Naive B cell (primary cell): ENCODE measurements at regions not wholly inside any gene's neighbourhood (a gene's known extent, or its start where the extent isn't known, plus 50 kb on each side); places are given as distances from the start of the nearest gene placed in this dataset.

Source experiments
- ATAC-seq, 2 donors: fragments of 150-1000 bp; cut with Tn5 transposase; 2 replicates each; pipeline ENCODE4 v1.10.0; 2021; ENCODE audit warnings: low read depth in 2 of 2, mild to moderate bottlenecking in 2 of 2, moderate library complexity in 2 of 2
- DNase-seq: peaks from one replicate; pipeline ENCODE4 v3.0.0; 2022
- H3K27ac Mint-ChIP-seq, 6 donors: one replicate each; pipeline ENCODE4 v1.8.0; 2020 to 2022; ENCODE audit warnings: mild to moderate bottlenecking in 6 of 6, mixed read lengths in 6 of 6, moderate library complexity in 5 of 6, inconsistent platforms in 2 of 6
- H3K27me3 Mint-ChIP-seq, 3 donors: one replicate each; pipeline ENCODE4 v1.8.0; 2021 to 2022; ENCODE audit warnings: mixed read lengths in 3 of 3, mild to moderate bottlenecking in 1 of 3
- H3K36me3 Mint-ChIP-seq, 2 donors: one replicate each; pipeline ENCODE4 v1.8.0; 2020 to 2022; ENCODE audit warnings: mixed read lengths in 2 of 2, inconsistent platforms in 1 of 2, mild to moderate bottlenecking in 1 of 2
- H3K4me1 Mint-ChIP-seq, 3 donors: one replicate each; pipeline ENCODE4 v1.8.0; 2020 to 2022; ENCODE audit warnings: mixed read lengths in 3 of 3, inconsistent platforms in 1 of 3, mild to moderate bottlenecking in 1 of 3, moderate library complexity in 1 of 3
- H3K4me3 Mint-ChIP-seq, 8 donors: one replicate each; pipeline ENCODE4 v1.8.0; 2020 to 2022; ENCODE audit warnings: mild to moderate bottlenecking in 8 of 8, mixed read lengths in 8 of 8, moderate library complexity in 8 of 8, inconsistent platforms in 2 of 8
- H3K9me3 Mint-ChIP-seq, 7 donors: one replicate each; pipeline ENCODE4 v1.8.0; 2020 to 2022; ENCODE audit warnings: mixed read lengths in 7 of 7, mild to moderate bottlenecking in 5 of 7, inconsistent platforms in 2 of 7, moderate library complexity in 1 of 7

DNA sequence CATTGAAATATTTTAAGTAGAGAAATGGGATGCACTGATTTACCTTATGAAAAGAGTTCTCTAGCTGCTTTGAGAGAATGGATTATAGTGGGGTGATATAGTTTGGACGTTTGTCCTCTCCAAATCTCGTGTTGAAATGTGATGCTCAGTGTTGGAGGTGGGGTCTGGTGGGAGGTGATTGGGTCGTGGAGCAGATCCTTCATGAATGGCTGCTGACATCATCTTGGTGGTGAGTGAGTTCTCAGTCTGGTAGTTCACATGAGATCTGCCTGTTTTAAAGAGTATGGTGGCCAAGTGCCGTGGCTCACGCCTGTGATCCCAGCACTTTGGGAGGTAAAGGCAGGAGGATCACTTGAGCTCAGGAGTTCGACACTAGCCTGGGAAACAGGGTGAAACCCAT is 58.7 kb upstream of the SH3RF3 start:
- H3K4me3 Mint-ChIP-seq = no peak overlapping the region
- ATAC-seq (no peak), DNase-seq (no peak)
- H3K27ac Mint-ChIP-seq = no peak overlapping the region
- peaks cover 0 to 6% of the 10 kb centered on the region in 2 donors for H3K36me3 Mint-ChIP-seq
- peaks cover 15 to 41% (median 35%) of the 10 kb centered on the region in 3 donors for H3K27me3 Mint-ChIP-seq
- peaks cover 0 to 12% (median 7%) of the 10 kb centered on the region in 7 donors for H3K9me3 Mint-ChIP-seq
- no peaks in the 10 kb centered on the region for H3K4me1 Mint-ChIP-seq

DNA sequence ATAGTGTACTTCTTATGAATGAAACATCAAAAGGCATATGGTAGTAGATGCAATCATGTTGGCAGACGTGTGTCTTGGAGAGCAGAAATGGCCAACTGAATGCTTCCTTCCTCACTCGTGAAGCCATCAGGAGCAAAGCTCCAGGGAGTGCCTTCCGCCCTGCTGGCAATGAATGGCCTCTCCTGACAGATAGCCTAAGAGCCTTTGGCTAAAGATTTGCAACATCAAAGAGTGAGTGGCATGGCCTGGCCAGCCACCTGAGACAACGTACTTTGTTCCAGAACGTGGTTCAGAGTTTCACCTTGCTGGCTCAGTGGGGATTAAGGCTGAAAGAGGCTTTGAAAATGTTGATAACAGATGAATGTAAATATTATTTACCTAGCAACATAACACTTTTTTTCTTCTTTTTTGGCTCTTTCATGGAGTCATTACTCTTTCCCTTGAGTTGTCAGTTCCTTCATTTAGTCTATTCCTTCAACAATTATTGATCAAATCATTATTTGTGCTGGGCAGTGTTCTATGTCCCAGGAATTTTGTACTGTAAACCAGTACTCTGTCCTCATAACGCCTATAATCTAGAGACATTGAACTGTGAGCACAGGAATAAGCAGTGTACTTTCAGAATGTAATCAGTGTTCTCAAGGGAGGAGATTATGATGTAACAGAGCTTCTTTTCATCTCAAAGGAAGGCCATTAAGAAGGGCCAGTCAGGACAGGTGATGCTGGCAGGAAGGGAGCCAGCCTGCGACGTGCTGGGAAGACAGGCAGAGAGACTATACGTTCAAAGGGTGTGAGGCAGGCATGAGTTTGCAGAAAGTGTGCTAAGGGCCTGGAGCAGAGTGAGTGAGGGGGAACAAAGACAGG is 59.4 kb upstream of the SH3RF3 start:
- DNase-seq (no peak), ATAC-seq (no peak)
- H3K27ac Mint-ChIP-seq = peak overlapping the region in 1 of 6 donors; percentile 10
- peaks cover 18 to 41% (median 35%) of the 10 kb centered on the region in 3 donors for H3K27me3 Mint-ChIP-seq
- no peak overlapping the region for H3K4me3 Mint-ChIP-seq
- no peaks in the 10 kb centered on the region for H3K4me1 Mint-ChIP-seq
- peaks cover 0 to 6% of the 10 kb centered on the region in 2 donors for H3K36me3 Mint-ChIP-seq
- H3K9me3 Mint-ChIP-seq = peaks cover 0 to 12% (median 7%) of the 10 kb centered on the region in 7 donors

DNA sequence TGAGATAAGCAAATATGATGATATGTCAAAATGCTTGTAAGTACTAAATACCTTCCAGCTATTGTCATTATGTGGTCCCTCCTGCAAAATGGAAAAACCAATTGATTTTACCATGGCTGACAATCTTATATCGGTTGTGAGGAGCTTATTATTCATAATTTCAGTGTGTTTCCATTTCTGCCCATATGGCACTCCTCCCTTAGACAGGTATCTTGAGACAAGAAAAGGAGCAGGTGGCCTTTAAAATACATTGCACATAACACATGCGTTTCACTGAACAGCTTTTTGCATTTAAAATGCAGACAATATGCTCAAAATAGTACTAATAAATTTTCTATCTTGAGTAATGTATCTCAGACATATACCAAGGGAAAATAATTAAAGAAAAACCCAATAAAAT is 60.2 kb upstream of the SH3RF3 start:
- Mint-ChIP-seq H3K4me3 (no peak overlapping the region), H3K4me1 (no peaks in the 10 kb centered on the region), H3K9me3 (peaks cover 0 to 12% (median 6%) of the 10 kb centered on the region in 7 donors), H3K27ac (no peak overlapping the region), H3K27me3 (peaks cover 18 to 37% (median 33%) of the 10 kb centered on the region in 3 donors), H3K36me3 (peaks cover 0 to 6% of the 10 kb centered on the region in 2 donors)
- DNase-seq = no peak
- ATAC-seq = no peak

DNA sequence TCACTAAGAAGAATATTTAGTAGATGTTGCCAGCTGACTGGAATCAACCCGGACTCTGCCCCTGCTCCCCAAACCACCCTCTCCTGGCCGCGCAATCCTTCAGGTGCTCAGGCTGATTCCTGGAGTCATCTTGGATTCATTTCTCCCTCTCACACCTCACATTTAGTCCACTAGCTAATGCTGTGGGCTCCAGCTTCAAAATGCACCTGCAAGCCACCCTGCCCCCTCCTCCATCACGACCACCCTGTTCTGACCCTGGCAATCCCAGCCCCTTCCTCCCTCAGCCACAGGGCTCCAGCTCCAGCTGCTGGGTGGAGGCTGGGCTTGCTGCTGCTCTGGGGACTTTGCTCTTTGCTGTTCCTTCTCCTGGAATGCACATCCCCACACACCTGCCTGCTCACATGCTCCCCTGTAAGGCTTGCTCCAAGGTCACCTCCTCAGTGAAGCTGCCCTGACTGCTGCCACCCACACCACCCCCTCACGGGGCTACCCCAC is 61.3 kb upstream of the SH3RF3 start:
- H3K4me1 Mint-ChIP-seq = no peaks in the 10 kb centered on the region
- H3K36me3 Mint-ChIP-seq = peaks cover 0 to under 1% of the 10 kb centered on the region in 2 donors
- H3K9me3 Mint-ChIP-seq = peaks cover 0 to 7% (median under 1%) of the 10 kb centered on the region in 7 donors

DNA sequence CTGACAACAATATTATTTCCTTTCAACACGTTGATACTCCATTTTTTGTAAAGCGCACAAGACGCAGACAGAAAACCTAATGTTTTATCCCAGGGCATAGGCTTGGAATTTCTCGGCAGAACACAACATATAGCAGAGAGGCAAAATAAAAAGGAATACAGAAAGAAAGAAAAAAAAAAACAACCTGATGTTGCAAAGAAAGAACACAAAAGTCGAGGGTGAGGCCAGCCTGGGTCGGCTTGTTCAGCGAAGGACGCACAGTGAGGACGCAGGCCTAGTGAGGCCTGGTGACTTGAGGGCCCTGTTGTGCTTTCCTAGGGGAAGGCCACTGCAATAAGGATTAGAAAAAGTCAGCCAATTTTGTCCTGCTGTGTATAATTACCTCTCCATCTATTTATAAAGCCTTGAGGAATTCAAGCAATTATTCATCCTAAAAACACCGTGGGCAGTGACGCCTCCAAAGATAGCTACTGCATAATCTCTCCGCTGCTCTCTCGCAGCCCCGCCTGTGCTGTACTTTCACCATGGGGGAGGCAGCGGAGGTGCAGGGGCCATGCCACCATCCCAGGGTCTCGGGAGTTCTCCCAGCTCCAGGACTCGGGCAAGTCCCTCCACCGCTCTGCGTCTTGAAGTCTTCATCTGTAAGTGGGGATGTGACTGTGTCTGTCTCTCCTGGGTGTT is 61.9 kb upstream of the SH3RF3 start:
- H3K36me3 Mint-ChIP-seq = no peaks in the 10 kb centered on the region
- no peak overlapping the region for H3K4me3 Mint-ChIP-seq
- DNase-seq (no peak), ATAC-seq (no peak)
- H3K27me3 Mint-ChIP-seq = peaks cover 14 to 27% (median 25%) of the 10 kb centered on the region in 3 donors
- no peaks in the 10 kb centered on the region for H3K4me1 Mint-ChIP-seq
- H3K9me3 Mint-ChIP-seq = peaks cover 0 to 6% (median 0%) of the 10 kb centered on the region in 7 donors
- no peak overlapping the region for H3K27ac Mint-ChIP-seq

More for the DNA sequence above, 61.3 kb upstream of the SH3RF3 start:
- H3K4me3 Mint-ChIP-seq = no peak overlapping the region
- DNase-seq = no peak
- peaks cover 15 to 29% (median 27%) of the 10 kb centered on the region in 3 donors for H3K27me3 Mint-ChIP-seq
- H3K27ac Mint-ChIP-seq = peak overlapping the region in 1 of 6 donors; percentile 70
- ATAC-seq = no peak

DNA sequence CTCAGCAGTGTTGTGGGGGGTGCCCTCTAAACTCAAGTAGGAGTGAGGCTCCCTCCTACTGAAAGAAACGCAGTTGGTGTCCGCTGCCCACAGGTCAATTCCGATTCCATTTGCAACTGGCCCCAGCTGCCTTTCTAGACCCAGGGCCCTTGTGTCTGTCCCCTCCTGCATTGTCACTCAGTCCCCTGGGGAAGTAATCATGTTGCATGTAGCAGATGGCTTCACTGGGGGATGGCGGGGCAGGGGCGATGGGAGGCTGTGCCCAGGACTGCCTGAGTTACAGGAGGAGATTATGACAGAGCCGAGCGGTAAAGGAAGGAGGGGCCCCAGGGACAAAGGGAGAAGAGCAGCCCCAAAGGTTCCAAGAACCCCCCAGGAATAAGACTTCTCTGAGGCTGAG is 62.5 kb upstream of the SH3RF3 start:
- H3K4me3 Mint-ChIP-seq = no peak overlapping the region
- no peaks in the 10 kb centered on the region for H3K4me1 Mint-ChIP-seq
- peaks cover 10 to 25% (median 22%) of the 10 kb centered on the region in 3 donors for H3K27me3 Mint-ChIP-seq
- ATAC-seq (no peak), DNase-seq (no peak)
- H3K9me3 Mint-ChIP-seq = peaks cover 0 to 1% (median 0%) of the 10 kb centered on the region in 7 donors
- H3K36me3 Mint-ChIP-seq = no peaks in the 10 kb centered on the region
- H3K27ac Mint-ChIP-seq = no peak overlapping the region

DNA sequence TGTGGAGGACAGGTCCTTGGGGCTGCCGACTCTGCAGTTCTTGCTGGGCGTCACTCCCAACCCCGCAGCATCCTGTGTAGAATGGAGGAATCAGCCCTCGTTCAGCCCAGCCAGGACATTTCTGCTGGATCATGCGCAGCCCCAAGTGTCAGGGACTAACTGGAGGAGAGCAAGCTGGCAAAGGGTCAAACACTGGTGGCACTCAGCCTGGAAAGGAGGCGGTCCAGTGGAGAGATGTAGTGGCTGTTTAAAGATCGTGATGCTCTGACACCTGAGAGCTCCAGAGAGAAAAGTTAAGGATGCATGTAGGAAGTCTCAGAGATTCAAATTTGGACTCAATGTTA is 63.6 kb upstream of the SH3RF3 start:
- Mint-ChIP-seq H3K27ac (no peak overlapping the region), H3K4me3 (peak overlapping the region in 1 of 8 donors; percentile 64), H3K9me3 (no peaks in the 10 kb centered on the region), H3K27me3 (peaks cover 10 to 19% (median 17%) of the 10 kb centered on the region in 3 donors), H3K4me1 (no peaks in the 10 kb centered on the region), H3K36me3 (no peaks in the 10 kb centered on the region)
- DNase-seq = no peak
- ATAC-seq = no peak

DNA sequence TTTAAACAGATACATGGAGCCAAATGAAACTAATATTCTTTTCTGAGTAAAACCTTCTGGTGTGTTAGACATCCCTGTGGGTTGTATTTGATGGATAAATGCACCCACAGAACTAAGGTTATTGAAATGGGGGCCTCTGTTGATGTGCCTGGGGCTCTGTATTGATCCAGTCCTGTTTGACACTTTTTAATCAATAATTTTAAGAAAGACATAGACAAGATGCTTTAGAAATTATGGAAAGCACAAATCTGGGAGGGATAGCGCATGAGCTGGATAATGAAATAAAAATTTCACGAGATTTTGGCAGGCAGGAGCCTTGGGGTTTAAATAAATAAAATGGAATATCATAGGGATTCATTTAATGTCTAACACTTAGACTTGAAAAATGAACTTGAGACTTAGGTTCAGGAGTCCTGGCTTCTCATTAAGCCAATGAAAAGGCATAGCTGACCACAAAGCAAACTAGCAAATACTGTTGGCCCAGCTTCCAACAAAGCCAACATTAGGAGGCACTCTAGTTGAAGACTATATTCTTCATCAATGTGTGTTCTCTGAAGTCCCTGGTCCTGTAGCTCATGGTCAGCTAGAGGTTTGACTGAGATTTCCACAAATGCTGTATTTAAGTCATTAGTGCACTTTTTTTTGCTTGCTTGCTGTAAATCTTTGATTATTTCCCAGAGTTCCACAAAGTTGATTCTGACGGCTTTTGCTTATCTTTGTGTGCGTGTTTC is 64.2 kb upstream of the SH3RF3 start:
- no peak overlapping the region for H3K4me3 Mint-ChIP-seq
- H3K9me3 Mint-ChIP-seq = no peaks in the 10 kb centered on the region
- H3K4me1 Mint-ChIP-seq = no peaks in the 10 kb centered on the region
- no peaks in the 10 kb centered on the region for H3K36me3 Mint-ChIP-seq
- no peak for ATAC-seq
- H3K27me3 Mint-ChIP-seq = peaks cover 8 to 14% (median 12%) of the 10 kb centered on the region in 3 donors
- no peak for DNase-seq
- no peak overlapping the region for H3K27ac Mint-ChIP-seq

DNA sequence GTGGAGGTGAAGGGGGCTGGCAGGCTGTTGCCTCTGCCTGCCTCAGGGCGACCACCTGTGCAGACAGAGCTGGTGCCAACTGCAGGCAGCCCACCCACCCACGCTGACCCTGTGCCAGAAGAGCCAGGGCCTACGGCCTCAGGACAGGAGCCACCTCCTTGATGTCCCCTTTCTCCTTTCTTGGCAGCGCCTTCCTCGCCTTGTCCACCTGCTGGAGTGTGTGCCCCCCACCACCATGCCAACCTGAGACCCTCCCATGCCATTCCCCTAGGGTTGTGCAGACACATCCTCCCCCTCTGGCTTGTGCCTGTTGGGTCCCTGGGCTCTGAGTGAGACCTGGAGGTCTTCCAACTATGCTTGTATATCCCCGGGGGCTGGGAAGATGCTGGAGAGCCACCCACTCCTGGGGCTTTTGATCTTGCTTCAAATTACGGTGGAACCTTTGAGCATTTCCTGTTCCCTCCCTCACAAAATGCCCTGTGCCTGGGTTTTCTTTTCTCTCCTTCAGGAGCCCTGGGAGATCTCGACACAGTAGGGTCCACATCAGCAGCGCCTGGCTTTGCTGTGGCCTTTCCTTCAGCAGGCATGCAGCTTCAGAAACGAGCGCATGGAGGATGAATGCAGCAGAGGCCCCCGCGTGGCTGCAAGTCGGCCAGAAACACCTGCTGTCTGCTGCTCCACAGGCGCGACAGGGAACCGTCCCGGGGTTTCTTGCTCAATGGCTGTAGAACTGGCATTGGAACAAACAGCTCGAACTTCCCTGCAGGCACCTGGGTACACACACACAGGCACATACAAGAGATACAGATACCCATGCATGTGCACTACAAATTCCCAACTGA is 65.9 kb upstream of the SH3RF3 start:
- no peak for DNase-seq
- H3K4me1 Mint-ChIP-seq = peaks cover 0 to 2% (median 0%) of the 10 kb centered on the region in 3 donors
- ATAC-seq = no peak
- no peak overlapping the region for H3K27ac Mint-ChIP-seq
- H3K27me3 Mint-ChIP-seq = peaks cover 6 to 18% (median 15%) of the 10 kb centered on the region in 3 donors
- no peak overlapping the region for H3K4me3 Mint-ChIP-seq
- H3K9me3 Mint-ChIP-seq = no peaks in the 10 kb centered on the region
- H3K36me3 Mint-ChIP-seq = no peaks in the 10 kb centered on the region

DNA sequence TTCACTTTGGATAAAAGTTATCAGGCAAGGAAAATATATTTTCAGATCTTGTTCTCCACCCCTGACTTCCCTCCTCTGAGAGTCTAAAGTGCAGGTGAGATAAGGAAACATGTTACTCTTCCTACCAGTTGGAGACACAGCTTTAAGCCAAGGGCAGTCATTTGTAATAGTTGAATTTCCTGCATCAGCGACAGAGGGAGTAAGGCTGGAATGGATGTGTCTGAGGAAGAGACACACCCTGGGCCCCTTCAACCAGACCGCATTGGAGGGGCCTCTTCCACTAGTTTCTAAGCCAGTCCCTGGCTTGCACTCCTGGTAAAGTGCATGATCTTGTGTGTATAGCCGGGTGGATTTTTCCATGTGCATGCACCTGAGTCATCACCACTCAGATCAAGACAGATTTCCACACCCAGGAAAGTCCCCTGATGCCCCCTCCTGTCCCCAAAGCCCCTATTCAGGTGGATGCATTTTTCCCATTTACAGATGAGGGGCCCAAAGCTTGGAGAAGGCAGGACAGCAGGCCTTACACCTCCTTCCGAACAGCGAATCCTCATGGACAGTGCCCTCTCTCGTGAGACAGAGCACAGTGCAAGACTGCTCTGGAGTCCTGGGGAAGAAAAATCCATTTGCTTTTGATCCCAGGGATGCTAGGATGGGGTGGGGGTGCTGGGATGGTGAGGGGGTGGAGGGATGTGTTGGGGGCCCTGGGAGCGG is 66.7 kb upstream of the SH3RF3 start:
- Mint-ChIP-seq H3K27ac (no peak overlapping the region), H3K4me1 (peaks cover 0 to 2% (median 0%) of the 10 kb centered on the region in 3 donors), H3K9me3 (no peaks in the 10 kb centered on the region), H3K27me3 (peaks cover 6 to 13% (median 11%) of the 10 kb centered on the region in 3 donors), H3K36me3 (no peaks in the 10 kb centered on the region), H3K4me3 (no peak overlapping the region)
- DNase-seq = no peak
- no peak for ATAC-seq

DNA sequence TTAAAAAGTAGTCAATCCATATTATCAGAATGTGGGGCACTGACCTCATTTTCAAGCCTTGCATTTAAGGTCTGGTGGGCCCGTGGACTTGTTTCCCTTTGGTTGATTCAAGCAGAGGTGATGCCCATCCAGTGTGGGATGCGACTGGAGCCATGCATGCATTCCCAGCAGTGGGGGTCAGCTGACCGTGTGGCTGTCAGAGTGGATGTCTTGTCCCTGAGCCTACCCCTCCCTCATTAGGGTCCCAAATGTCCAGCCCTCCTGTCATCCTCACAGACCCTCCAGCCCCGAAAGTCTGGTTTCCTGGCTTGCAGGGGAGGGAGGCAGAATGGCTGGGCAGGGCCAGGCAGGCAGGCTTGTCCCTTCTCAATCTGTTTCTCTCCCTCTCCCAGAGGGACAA is 67.3 kb upstream of the SH3RF3 start:
- Mint-ChIP-seq H3K9me3 (no peaks in the 10 kb centered on the region), H3K36me3 (no peaks in the 10 kb centered on the region), H3K4me3 (no peak overlapping the region), H3K27ac (no peak overlapping the region), H3K27me3 (peaks cover 6 to 19% (median 11%) of the 10 kb centered on the region in 3 donors), H3K4me1 (peaks cover 0 to 2% (median 0%) of the 10 kb centered on the region in 3 donors)
- ATAC-seq (no peak), DNase-seq (no peak)

DNA sequence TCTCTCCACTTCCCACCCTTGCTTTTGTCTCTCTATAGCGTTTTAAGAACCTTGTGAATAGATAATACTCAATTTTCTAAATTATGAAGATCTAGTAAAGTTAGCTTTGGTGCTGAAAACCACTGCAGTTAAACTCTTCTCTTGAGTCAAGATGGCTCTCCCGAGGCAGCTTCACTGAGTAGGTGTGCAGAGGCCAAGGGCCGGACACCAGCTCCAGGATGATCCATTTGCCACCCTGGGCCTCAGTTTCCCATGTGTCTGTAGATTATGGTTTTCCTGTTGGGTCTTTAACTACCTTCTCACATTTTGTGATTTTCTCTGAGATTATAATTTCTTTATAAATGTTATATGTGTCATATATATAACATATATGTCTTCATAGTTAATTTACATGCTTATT is 68.5 kb upstream of the SH3RF3 start:
- no peak overlapping the region for H3K27ac Mint-ChIP-seq
- DNase-seq (no peak), ATAC-seq (no peak)
- no peaks in the 10 kb centered on the region for H3K9me3 Mint-ChIP-seq
- H3K4me1 Mint-ChIP-seq = peaks cover 0 to 2% (median 0%) of the 10 kb centered on the region in 3 donors
- peaks cover 6 to 27% (median 11%) of the 10 kb centered on the region in 3 donors for H3K27me3 Mint-ChIP-seq
- H3K4me3 Mint-ChIP-seq = no peak overlapping the region
- H3K36me3 Mint-ChIP-seq = no peaks in the 10 kb centered on the region
